PC-9 (cell line): ENCODE measurements at regions not wholly inside any gene's neighbourhood (a gene's known extent, or its start where the extent isn't known, plus 50 kb on each side); places are given as distances from the start of the nearest gene placed in this dataset.

Source experiments
- BruUV-seq: library from RNA; stranded (reverse); fragments of 400-500 nt; replicated peaks from 2 replicates; lab custom pipeline; 2021; lab: Mats Ljungman, UMichigan
- CTCF ChIA-PET: fragments of 300-600 bp; sonication (Branson Sonifier 250); formaldehyde crosslinking; loops from one replicate; lab custom pipeline; 2022; ENCODE audit warnings: antibody characterized with exemption; lab: Charles Lee
- POLR2A ChIA-PET: fragments of 300-600 bp; sonication (Branson Sonifier 250); formaldehyde crosslinking; loops from one replicate; lab custom pipeline; 2022; ENCODE audit warnings: antibody characterized with exemption; ENCODE audit not compliant: unreplicated experiment; lab: Charles Lee
- DNase-seq, 2 experiments: peaks; one replicate each; pipeline versions ENCODE4 v3.0.0 to v3.0.0-alpha.2; 2015 to 2022; ENCODE audit warnings: mixed read lengths in 1 of 2
- H2AFZ ChIP-seq: fragments of 200-600 bp; sonication (generic); 2 replicates; pipeline ENCODE4 v1.8.1; 2017; ENCODE audit warnings: antibody characterized with exemption
- H3F3A ChIP-seq: fragments of 200-600 bp; sonication (generic); 2 replicates; pipeline ENCODE4 v1.8.1; 2017; ENCODE audit warnings: antibody characterized with exemption, mild to moderate bottlenecking, low read depth; ENCODE audit not compliant: insufficient read depth
- H3K27ac ChIP-seq: fragments of 200-600 bp; sonication (generic); 2 replicates; pipeline ENCODE4 v1.6.1; 2016; ENCODE audit warnings: mixed run types
- H3K27me3 ChIP-seq: fragments of 200-600 bp; sonication (generic); 2 replicates; pipeline ENCODE4 v1.6.1; 2016; ENCODE audit warnings: low read depth, mixed run types; ENCODE audit not compliant: insufficient read depth
- H3K36me3 ChIP-seq: fragments of 200-600 bp; sonication (generic); 2 replicates; pipeline ENCODE4 v1.6.1; 2016; ENCODE audit warnings: low read depth, mixed run types
- H3K4me1 ChIP-seq: fragments of 200-600 bp; sonication (generic); replicated peaks from 2 replicates; pipeline ENCODE4 v1.6.1; 2016; ENCODE audit warnings: mixed run types; ENCODE audit not compliant: insufficient read depth
- H3K4me2 ChIP-seq: fragments of 200-600 bp; sonication (generic); 2 replicates; pipeline ENCODE4 v1.6.1; 2017; ENCODE audit warnings: mixed run types
- H3K4me3 ChIP-seq: fragments of 200-600 bp; sonication (generic); 2 replicates; pipeline ENCODE4 v1.6.1; 2016; ENCODE audit warnings: mixed run types
- H3K79me2 ChIP-seq: fragments of 200-600 bp; sonication (generic); 2 replicates; pipeline ENCODE4 v1.6.1; 2017; ENCODE audit warnings: low read depth, mixed run types
- H3K9me2 ChIP-seq: fragments of 200-600 bp; sonication (generic); 2 replicates; pipeline ENCODE4 v1.8.1; 2017; ENCODE audit warnings: mild to moderate bottlenecking; ENCODE audit not compliant: insufficient read depth
- H3K9me3 ChIP-seq: fragments of 200-600 bp; sonication (generic); 2 replicates; pipeline ENCODE4 v1.8.1; 2016; ENCODE audit warnings: low read depth; ENCODE audit not compliant: insufficient read depth
- H4K20me1 ChIP-seq: fragments of 200-600 bp; sonication (generic); 2 replicates; pipeline ENCODE4 v1.8.1; 2017; ENCODE audit not compliant: insufficient read depth
- EZH2 ChIP-seq: fragments of 200-600 bp; sonication (generic); IDR thresholded peaks from 2 replicates; pipeline ENCODE4 v1.8.0; 2017; ENCODE audit warnings: antibody characterized with exemption, low read depth
- intact Hi-C: fragments of 100-400 bp; cut with micrococcal nuclease; formaldehyde crosslinking; loops from one replicate; pipeline ENCODE4 v1.10.0; 2022; ENCODE audit not compliant: unreplicated experiment
- TF ChIP-seq, protein P1 (sequence below): fragments of 200-600 bp; sonication (generic); conservative IDR thresholded peaks from 2 replicates; pipeline ENCODE4 v1.6.1; 2017; ENCODE audit warnings: mixed run types, antibody characterized with exemption, mild to moderate bottlenecking, moderate library complexity

DNA sequence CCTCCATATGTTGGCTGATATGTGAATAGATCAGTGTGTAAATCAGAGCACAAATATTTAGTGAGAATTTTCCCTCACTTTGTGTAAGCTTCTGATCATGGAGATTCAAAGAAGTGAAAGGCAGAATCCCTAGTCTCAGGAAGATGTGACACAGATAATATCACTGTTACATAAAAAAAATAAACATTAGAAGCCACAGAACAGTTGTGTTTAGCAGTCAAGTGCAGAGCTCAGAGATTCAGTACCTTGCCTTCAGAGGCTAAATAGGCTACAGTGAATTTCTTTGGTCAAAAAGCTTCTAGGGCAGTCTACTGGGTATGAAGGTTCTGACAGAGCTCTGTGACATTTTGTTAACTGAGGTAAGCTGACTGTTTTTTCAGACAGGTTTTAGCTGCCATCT, 591.5 kb downstream of the METTL15 start:
- no TSS peak for BruUV-seq
- H3K79me2 ChIP-seq: no peaks in the 10 kb centered on the region
- peaks cover 15% of the 10 kb centered on the region; the same call in 1 of the 2 replicates for H3F3A ChIP-seq

DNA sequence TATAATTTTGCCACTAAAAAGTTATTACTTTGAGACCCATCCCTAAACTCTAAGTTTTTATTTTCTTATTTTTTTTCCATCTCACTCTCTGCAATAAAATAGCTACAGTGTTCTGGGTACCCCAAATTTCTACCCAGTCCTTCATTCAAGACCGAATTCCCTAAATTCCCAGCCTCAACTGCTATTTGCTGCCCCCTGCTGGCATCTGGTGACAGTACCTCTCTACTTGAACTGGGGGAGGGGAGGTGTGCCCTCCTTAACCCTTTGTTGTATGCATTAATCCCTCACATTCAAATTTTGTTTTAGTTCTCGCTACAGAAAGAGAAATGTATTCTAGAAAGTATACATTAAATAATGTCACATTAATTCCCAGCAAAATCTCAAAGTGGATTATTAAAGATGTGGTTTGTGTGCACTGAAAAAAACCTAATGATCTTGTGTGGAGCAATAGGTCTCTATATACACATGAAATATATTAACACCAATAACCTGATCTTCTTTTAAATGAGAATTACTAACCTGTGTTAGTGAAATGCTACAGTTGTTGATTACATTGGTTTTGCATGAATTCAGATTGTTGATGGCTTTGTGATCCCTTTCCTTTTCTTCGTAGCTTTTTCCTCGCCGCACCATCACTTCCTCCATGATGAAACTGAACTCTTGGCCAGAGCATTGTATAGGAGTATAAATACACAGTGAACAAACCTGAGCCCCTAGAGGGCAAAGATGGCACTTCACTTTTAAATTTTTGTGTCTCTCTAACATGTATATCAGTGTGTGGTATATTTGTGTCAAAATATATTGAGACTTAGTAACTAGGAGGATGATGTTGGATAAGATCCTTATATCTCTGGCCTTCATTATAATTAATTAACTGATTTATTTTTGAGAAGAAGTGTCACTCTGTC, 590.0 kb downstream of the METTL15 start:
- no peaks in the 10 kb centered on the region for H3K36me3 ChIP-seq
- peaks cover 15% of the 10 kb centered on the region; the same call in 1 of the 2 replicates for H3F3A ChIP-seq
- DNase-seq: peak in 1 of 2 experiments; percentile 37
- H3K27me3 ChIP-seq: no peaks in the 10 kb centered on the region
- H3K27ac ChIP-seq: no peak overlapping the region
- BruUV-seq: no TSS peak
- no peak overlapping the region for H3K4me2 ChIP-seq
- intact Hi-C loops: loop anchor here (1.0 to 10.0 kb wide), 3 partner anchors 163 to 999 kb away; no protein-coding TSS in a partner anchor
- no peaks in the 10 kb centered on the region for H3K79me2 ChIP-seq
- POLR2A ChIA-PET: no interaction called here
- CTCF ChIA-PET: no interaction called here
- no peak overlapping the region for H2AFZ ChIP-seq
- H3K9me2 ChIP-seq: no peaks in the 10 kb centered on the region
- TF ChIP-seq EZH2: no peak
- TF ChIP-seq, protein P1, sequence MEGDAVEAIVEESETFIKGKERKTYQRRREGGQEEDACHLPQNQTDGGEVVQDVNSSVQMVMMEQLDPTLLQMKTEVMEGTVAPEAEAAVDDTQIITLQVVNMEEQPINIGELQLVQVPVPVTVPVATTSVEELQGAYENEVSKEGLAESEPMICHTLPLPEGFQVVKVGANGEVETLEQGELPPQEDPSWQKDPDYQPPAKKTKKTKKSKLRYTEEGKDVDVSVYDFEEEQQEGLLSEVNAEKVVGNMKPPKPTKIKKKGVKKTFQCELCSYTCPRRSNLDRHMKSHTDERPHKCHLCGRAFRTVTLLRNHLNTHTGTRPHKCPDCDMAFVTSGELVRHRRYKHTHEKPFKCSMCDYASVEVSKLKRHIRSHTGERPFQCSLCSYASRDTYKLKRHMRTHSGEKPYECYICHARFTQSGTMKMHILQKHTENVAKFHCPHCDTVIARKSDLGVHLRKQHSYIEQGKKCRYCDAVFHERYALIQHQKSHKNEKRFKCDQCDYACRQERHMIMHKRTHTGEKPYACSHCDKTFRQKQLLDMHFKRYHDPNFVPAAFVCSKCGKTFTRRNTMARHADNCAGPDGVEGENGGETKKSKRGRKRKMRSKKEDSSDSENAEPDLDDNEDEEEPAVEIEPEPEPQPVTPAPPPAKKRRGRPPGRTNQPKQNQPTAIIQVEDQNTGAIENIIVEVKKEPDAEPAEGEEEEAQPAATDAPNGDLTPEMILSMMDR: peak; percentile 81
- peaks cover 24% of the 10 kb centered on the region for H3K4me1 ChIP-seq
- H3K4me3 ChIP-seq: no peak overlapping the region
- no peaks in the 10 kb centered on the region for H4K20me1 ChIP-seq
- H3K9me3 ChIP-seq: no peaks in the 10 kb centered on the region

More for the DNA sequence above, 591.5 kb downstream of the METTL15 start:
- H3K27me3 ChIP-seq: no peaks in the 10 kb centered on the region
- no peaks in the 10 kb centered on the region for H3K9me3 ChIP-seq
- H3K36me3 ChIP-seq: no peaks in the 10 kb centered on the region
- H3K9me2 ChIP-seq: no peaks in the 10 kb centered on the region
- H3K4me1 ChIP-seq: peaks cover 24% of the 10 kb centered on the region
- H3K4me2 ChIP-seq: no peak overlapping the region
- no peak overlapping the region for H3K4me3 ChIP-seq
- intact Hi-C loops: loop anchor here (5.0 to 10.0 kb wide), 4 partner anchors 165 to 592 kb away; partner anchors contain the start of genes KIF18A and METTL15
- ChIA-PET CTCF (interaction anchor here (0.6 kb wide), 1 partner anchor 135 kb away, joined by 4 read pairs; no protein-coding TSS in a partner anchor), POLR2A (no interaction called here)
- TF ChIP-seq, protein P1: no peak
- no peak for TF ChIP-seq EZH2
- no peak overlapping the region for H3K27ac ChIP-seq
- H2AFZ ChIP-seq: no peak overlapping the region
- H4K20me1 ChIP-seq: no peaks in the 10 kb centered on the region
- no peak for DNase-seq

DNA sequence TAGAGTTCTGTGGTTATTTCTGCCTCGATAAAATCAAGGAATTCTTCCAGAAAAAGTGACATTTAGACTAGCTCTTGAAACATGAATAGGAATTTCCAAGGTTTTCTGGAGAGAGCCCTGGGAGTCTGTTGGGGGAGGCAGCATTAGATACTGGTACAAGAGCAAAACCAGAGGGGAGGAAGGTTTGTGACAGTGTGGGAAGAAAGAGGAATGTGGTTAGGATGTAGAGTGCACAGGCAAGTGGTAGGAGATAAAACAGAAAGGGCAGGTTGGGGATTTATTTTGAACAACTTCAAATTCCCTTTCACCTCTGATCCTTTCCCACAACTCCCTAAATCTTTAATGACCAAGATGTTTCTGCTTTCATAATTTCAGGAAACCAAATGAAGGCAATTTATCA, 588.4 kb downstream of the METTL15 start:
- H3K9me2 ChIP-seq: no peaks in the 10 kb centered on the region
- H3K27ac ChIP-seq: no peak overlapping the region
- H3K4me2 ChIP-seq: no peak overlapping the region
- H3K36me3 ChIP-seq: no peaks in the 10 kb centered on the region
- H3F3A ChIP-seq: peaks cover 3% of the 10 kb centered on the region; the same call in 1 of the 2 replicates
- ChIA-PET CTCF (no interaction called here), POLR2A (no interaction called here)
- H3K4me1 ChIP-seq: peaks cover 9% of the 10 kb centered on the region
- intact Hi-C loops: loop anchor here (10.0 kb wide), 2 partner anchors 162 to 372 kb away; no protein-coding TSS in a partner anchor
- no peaks in the 10 kb centered on the region for H3K9me3 ChIP-seq
- no TSS peak for BruUV-seq
- no peaks in the 10 kb centered on the region for H4K20me1 ChIP-seq
- no peak for DNase-seq
- TF ChIP-seq, protein P1: no peak
- no peak for TF ChIP-seq EZH2
- no peak overlapping the region for H3K4me3 ChIP-seq
- no peaks in the 10 kb centered on the region for H3K79me2 ChIP-seq
- no peak overlapping the region for H2AFZ ChIP-seq
- H3K27me3 ChIP-seq: no peaks in the 10 kb centered on the region
